H1 (cell line): ENCODE measurements at regions not wholly inside any gene's neighbourhood (a gene's known extent, or its start where the extent isn't known, plus 50 kb on each side); places are given as distances from the start of the nearest gene placed in this dataset.

Source experiments
- CTCF ChIA-PET: fragments of 300-600 bp; sonication (Branson Sonifier 250); formaldehyde crosslinking; loops from one replicate; lab custom pipeline; 2021; ENCODE audit not compliant: partially characterized antibody; lab: Charles Lee
- POLR2A ChIA-PET: fragments of 300-600 bp; sonication (Branson Sonifier 250); formaldehyde crosslinking; loops from one replicate; lab custom pipeline; 2021; ENCODE audit warnings: inconsistent platforms; ENCODE audit not compliant: partially characterized antibody; lab: Charles Lee
- DNase-seq, 2 experiments: peaks; one replicate each; pipeline versions ENCODE4 v3.0.0 to v3.0.0-alpha.2; 2010 to 2022; ENCODE audit warnings: low spot score in 2 of 2, low read depth in 1 of 2, mixed read lengths in 1 of 2
- FAIRE-seq: peaks from 2 replicates; lab custom pipeline; 2011; peaks lifted over from hg19 to GRCh38; lab: Jason Lieb, UNC
- H2AFZ ChIP-seq: 2 replicates; pipeline ENCODE4 v1.8.1; 2012; ENCODE audit warnings: low read length, inconsistent platforms
- H2AK5ac ChIP-seq: 2 replicates; pipeline ENCODE4 v1.6.1; 2013; ENCODE audit warnings: low read depth, low read length
- H2BK120ac ChIP-seq: replicated peaks from 2 replicates; pipeline ENCODE3; 2013; ENCODE audit warnings: low read depth, low read length, inconsistent platforms
- H2BK12ac ChIP-seq: 2 replicates; pipeline ENCODE4 v1.6.1; 2013; ENCODE audit warnings: low read depth, low read length
- H2BK15ac ChIP-seq: 2 replicates; pipeline ENCODE4 v1.6.1; 2013; ENCODE audit warnings: low read length
- H2BK20ac ChIP-seq: 2 replicates; pipeline ENCODE4 v1.6.1; 2013; ENCODE audit warnings: low read length
- H2BK5ac ChIP-seq: 2 replicates; pipeline ENCODE4 v1.6.1; 2013; ENCODE audit warnings: low read depth, low read length
- H3K14ac ChIP-seq: 2 replicates; pipeline ENCODE4 v1.6.1; 2013; ENCODE audit warnings: inconsistent platforms; ENCODE audit not compliant: insufficient read length
- H3K18ac ChIP-seq: 2 replicates; pipeline ENCODE4 v1.6.1; 2013; ENCODE audit warnings: low read length; ENCODE audit errors: extremely low read depth
- H3K23ac ChIP-seq: 2 replicates; pipeline ENCODE4 v1.6.1; 2013; ENCODE audit warnings: inconsistent platforms; ENCODE audit not compliant: insufficient read length
- H3K23me2 ChIP-seq: 2 replicates; pipeline ENCODE4 v1.6.1; 2013; ENCODE audit warnings: low read depth, low read length
- H3K27ac ChIP-seq: 2 replicates; pipeline ENCODE4 v1.6.1; 2011; ENCODE audit warnings: low read depth, low read length, inconsistent platforms
- H3K27me3 ChIP-seq, 4 experiments: replicated peaks in 1 of 4; 1 replicate in 1 of 4; 2 replicates in 3 of 4; pipeline versions ENCODE4 v1.6.1 to v1.8.1; 2011 to 2013; ENCODE audit warnings: low read length in 3 of 4, mild to moderate bottlenecking in 3 of 4, inconsistent platforms in 2 of 4, mixed read lengths in 2 of 4, moderate library complexity in 1 of 4; ENCODE audit not compliant: control insufficient read depth in 3 of 4, insufficient read depth in 3 of 4; ENCODE audit errors: extremely low read depth in 1 of 4
- H3K36me3 ChIP-seq, 4 experiments: 2 replicates each; pipeline versions ENCODE4 v1.6.1 to v1.8.1; 2011 to 2013; ENCODE audit warnings: mild to moderate bottlenecking in 4 of 4, low read length in 3 of 4, moderate library complexity in 2 of 4, control low read depth in 1 of 4, inconsistent platforms in 1 of 4; ENCODE audit not compliant: insufficient read depth in 4 of 4, control insufficient read depth in 2 of 4
- H3K4ac ChIP-seq: replicated peaks from 2 replicates; pipeline ENCODE3; 2013; ENCODE audit warnings: low read length, low read depth, mixed read lengths, inconsistent platforms; ENCODE audit not compliant: insufficient read length
- H3K4me1 ChIP-seq, 4 experiments: replicated peaks in 1 of 4; 1 replicate in 1 of 4; 2 replicates in 3 of 4; pipeline versions ENCODE4 v1.6.1 to v1.8.1; 2011 to 2013; ENCODE audit warnings: low read length in 3 of 4, inconsistent platforms in 2 of 4, mixed read lengths in 1 of 4; ENCODE audit not compliant: insufficient read depth in 4 of 4, control insufficient read depth in 3 of 4
- H3K4me2 ChIP-seq, 2 experiments: 2 replicates each; pipeline versions ENCODE4 v1.6.1 to v1.8.1; 2011 to 2013; ENCODE audit warnings: low read depth in 2 of 2, low read length in 2 of 2, control low read depth in 1 of 2, inconsistent platforms in 1 of 2, mild to moderate bottlenecking in 1 of 2; ENCODE audit not compliant: insufficient read depth in 1 of 2
- H3K4me3 ChIP-seq, 4 experiments: fragments of 200-600, 300-600 bp in 1 of 4; sonication (generic), shearing (Covaris generic), sonication (Bioruptor Twin) in 1 of 4; 2 replicates each; pipeline versions ENCODE4 v1.5.1 to v1.8.1; 2011 to 2016; ENCODE audit warnings: low read length in 4 of 4, low read depth in 3 of 4, control low read depth in 2 of 4, inconsistent platforms in 2 of 4, mild to moderate bottlenecking in 2 of 4, mixed read lengths in 1 of 4, moderate library complexity in 1 of 4; ENCODE audit not compliant: insufficient read depth in 2 of 4; ENCODE audit errors: extremely low read depth in 1 of 4
- H3K56ac ChIP-seq: replicated peaks from 2 replicates; pipeline ENCODE3; 2013; ENCODE audit warnings: low read depth, mild to moderate bottlenecking, mixed read lengths, low read length, inconsistent platforms; ENCODE audit not compliant: insufficient read length
- H3K79me1 ChIP-seq: 2 replicates; pipeline ENCODE4 v1.6.1; 2013; ENCODE audit warnings: low read depth, low read length, control low read depth
- H3K79me2 ChIP-seq, 2 experiments: 2 replicates each; pipeline versions ENCODE4 v1.6.1 to v1.8.1; 2012 to 2013; ENCODE audit warnings: low read length in 2 of 2, mild to moderate bottlenecking in 2 of 2, inconsistent platforms in 1 of 2; ENCODE audit not compliant: insufficient read depth in 2 of 2, control insufficient read depth in 1 of 2
- H3K9ac ChIP-seq, 4 experiments: replicated peaks in 1 of 4; 1 replicate in 1 of 4; 2 replicates in 3 of 4; pipeline versions ENCODE4 v1.6.1 to v1.8.1; 2011 to 2013; ENCODE audit warnings: low read depth in 3 of 4, low read length in 3 of 4, control low read depth in 2 of 4, mild to moderate bottlenecking in 2 of 4, moderate library complexity in 2 of 4, inconsistent platforms in 1 of 4; ENCODE audit errors: extremely low read depth in 1 of 4
- H3K9me3 ChIP-seq, 2 experiments: 2 replicates each; pipeline versions ENCODE4 v1.6.1 to v1.8.1; 2012 to 2013; ENCODE audit warnings: mild to moderate bottlenecking in 2 of 2, moderate library complexity in 2 of 2, control low read depth in 1 of 2, inconsistent platforms in 1 of 2, low read depth in 1 of 2, low read length in 1 of 2, mixed read lengths in 1 of 2; ENCODE audit not compliant: insufficient read depth in 2 of 2
- H4K20me1 ChIP-seq, 2 experiments: replicated peaks in 1 of 2; 2 replicates each; pipeline versions ENCODE3 to v1.8.1; 2011 to 2013; ENCODE audit warnings: inconsistent platforms in 2 of 2, low read length in 2 of 2, mild to moderate bottlenecking in 1 of 2; ENCODE audit not compliant: insufficient read depth in 2 of 2, control insufficient read depth in 1 of 2
- H4K5ac ChIP-seq: 2 replicates; pipeline ENCODE4 v1.6.1; 2013; ENCODE audit warnings: low read length, low read depth, mixed read lengths, inconsistent platforms; ENCODE audit not compliant: insufficient read length
- H4K8ac ChIP-seq: 2 replicates; pipeline ENCODE4 v1.8.0; 2013; ENCODE audit warnings: mild to moderate bottlenecking, moderate library complexity, low read length, inconsistent platforms; ENCODE audit not compliant: insufficient read depth; ENCODE audit errors: extremely low read depth
- H4K91ac ChIP-seq: replicated peaks from 2 replicates; pipeline ENCODE3; 2013; ENCODE audit warnings: low read length, mixed read lengths, inconsistent platforms; ENCODE audit not compliant: insufficient read length
- BACH1 ChIP-seq: IDR thresholded peaks from 2 replicates; pipeline ENCODE4 v1.6.1; 2012; ENCODE audit warnings: low read length, improper control_type of control experiment
- CTBP2 ChIP-seq: IDR thresholded peaks from 2 replicates; pipeline ENCODE4 v1.7.0; 2011; ENCODE audit warnings: borderline replicate concordance, mild to moderate bottlenecking, moderate library complexity, mixed read lengths, low read length; ENCODE audit not compliant: insufficient read depth, insufficient read length
- JUN ChIP-seq: IDR thresholded peaks from 2 replicates; pipeline ENCODE4 v1.6.1; 2011; ENCODE audit warnings: low read depth, mild to moderate bottlenecking, improper control_type of control experiment, low read length
- MAFK ChIP-seq: IDR thresholded peaks from 2 replicates; pipeline ENCODE4 v1.6.1; 2012; ENCODE audit warnings: low read depth, mild to moderate bottlenecking, improper control_type of control experiment, low read length
- NANOG ChIP-seq: IDR thresholded peaks from 2 replicates; pipeline ENCODE4 v1.6.1; 2011; ENCODE audit warnings: low read length, low read depth, mild to moderate bottlenecking, inconsistent platforms; ENCODE audit not compliant: insufficient read depth, poor library complexity, severe bottlenecking
- SAP30 ChIP-seq: fragments of 300-600 bp; sonication (generic); IDR thresholded peaks from 2 replicates; pipeline ENCODE4 v1.7.1; 2012; ENCODE audit warnings: low read length, moderate library complexity, mild to moderate bottlenecking, inconsistent platforms; ENCODE audit not compliant: insufficient read depth, insufficient replicate concordance
- WGBS, 2 experiments: shearing (Covaris generic) in 1 of 2; methylation state at CpG; one replicate each; pipeline versions ENCODE4 v1.1.6 to v1.1.7; 2013 to 2015; ENCODE audit warnings: low lambda C conversion rate in 2 of 2, mixed read lengths in 2 of 2, inconsistent platforms in 1 of 2, low coverage in 1 of 2, missing lambda C conversion rate in 1 of 2; ENCODE audit not compliant: insufficient replicate concordance in 2 of 2, insufficient coverage in 1 of 2, insufficient read length in 1 of 2; ENCODE audit errors: extremely low coverage in 1 of 2, missing lambda C conversion rate in 1 of 2; 5-methylcytosine and 5-hydroxymethylcytosine counted together
- TF ChIP-seq, protein P1 (sequence below), 3 experiments: IDR thresholded peaks; 1 replicate in 2 of 3; 2 replicates in 1 of 3; pipeline versions ENCODE4 v1.5.1 to v1.6.1; 2011; ENCODE audit warnings: low read length in 3 of 3, mild to moderate bottlenecking in 3 of 3, inconsistent platforms in 2 of 3, low read depth in 1 of 3, moderate library complexity in 1 of 3; ENCODE audit not compliant: insufficient read depth in 1 of 3; ENCODE audit errors: control extremely low read depth in 1 of 3

DNA sequence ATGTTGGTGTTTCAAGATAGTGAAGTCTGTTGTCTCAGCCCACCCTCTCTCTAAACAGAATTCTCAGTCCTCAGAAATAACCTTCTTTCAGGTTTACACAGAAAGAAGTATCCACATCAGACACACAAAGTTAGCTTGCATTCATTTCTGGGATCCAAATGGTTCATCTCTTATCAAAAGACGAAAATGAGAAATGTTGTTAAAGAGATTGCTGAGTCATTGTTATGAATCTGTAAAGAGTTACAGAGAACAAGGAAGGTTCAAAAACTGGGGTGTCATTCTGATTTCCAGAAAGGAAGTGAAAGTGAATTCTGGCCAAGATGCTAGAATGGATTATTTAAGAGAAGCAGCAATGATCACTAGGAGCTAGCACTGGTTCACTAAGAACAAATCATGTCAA is 90.5 kb upstream of the ATXN1 start:
- peak overlapping the region; percentile 51; the same call in 1 of the 2 replicates for H2AFZ ChIP-seq

More for the DNA sequence above, 90.5 kb upstream of the ATXN1 start:
- Histone ChIP-seq H3K27ac (no peak overlapping the region), H2AK5ac (no peak overlapping the region), H2BK15ac (no peak overlapping the region), H4K20me1 (no peaks in the 10 kb centered on the region), H2BK20ac (no peak overlapping the region), H3K79me2 (no peaks in the 10 kb centered on the region), H3K4me2 (no peak overlapping the region), H3K36me3 (no peaks in the 10 kb centered on the region), H3K4me3 (no peak overlapping the region), H3K18ac (no peak overlapping the region), H4K5ac (no peak overlapping the region), H2BK12ac (no peak overlapping the region), H3K4me1 (0 out of 7 replicates have a peak, but pooled peaks cover 0 to 2% (median 0%) of the 10 kb centered on the region in 4 experiments), H2BK120ac (no peak overlapping the region), H3K79me1 (no peaks in the 10 kb centered on the region), H2BK5ac (no peak overlapping the region), H3K9me3 (no peaks in the 10 kb centered on the region), H3K4ac (no peak overlapping the region), H3K56ac (no peak overlapping the region), H3K23ac (no peak overlapping the region), H3K14ac (no peak overlapping the region), H4K8ac (no peak overlapping the region), H3K27me3 (no peaks in the 10 kb centered on the region), H3K23me2 (no peaks in the 10 kb centered on the region), H4K91ac (no peak overlapping the region), H3K9ac (no peak overlapping the region)
- FAIRE-seq (no peak), DNase-seq (no peak)
- POLR2A ChIA-PET = no interaction called here
- CTCF ChIA-PET = interaction anchor here (1.1 kb wide), 1 partner anchor 12 kb away, joined by 3 read pairs; no protein-coding TSS in a partner anchor
- TF ChIP-seq NANOG = no peak
- TF ChIP-seq BACH1 = 0 out of 2 replicates have a peak, but pooled peaks have one; percentile 28
- TF ChIP-seq, protein P1, sequence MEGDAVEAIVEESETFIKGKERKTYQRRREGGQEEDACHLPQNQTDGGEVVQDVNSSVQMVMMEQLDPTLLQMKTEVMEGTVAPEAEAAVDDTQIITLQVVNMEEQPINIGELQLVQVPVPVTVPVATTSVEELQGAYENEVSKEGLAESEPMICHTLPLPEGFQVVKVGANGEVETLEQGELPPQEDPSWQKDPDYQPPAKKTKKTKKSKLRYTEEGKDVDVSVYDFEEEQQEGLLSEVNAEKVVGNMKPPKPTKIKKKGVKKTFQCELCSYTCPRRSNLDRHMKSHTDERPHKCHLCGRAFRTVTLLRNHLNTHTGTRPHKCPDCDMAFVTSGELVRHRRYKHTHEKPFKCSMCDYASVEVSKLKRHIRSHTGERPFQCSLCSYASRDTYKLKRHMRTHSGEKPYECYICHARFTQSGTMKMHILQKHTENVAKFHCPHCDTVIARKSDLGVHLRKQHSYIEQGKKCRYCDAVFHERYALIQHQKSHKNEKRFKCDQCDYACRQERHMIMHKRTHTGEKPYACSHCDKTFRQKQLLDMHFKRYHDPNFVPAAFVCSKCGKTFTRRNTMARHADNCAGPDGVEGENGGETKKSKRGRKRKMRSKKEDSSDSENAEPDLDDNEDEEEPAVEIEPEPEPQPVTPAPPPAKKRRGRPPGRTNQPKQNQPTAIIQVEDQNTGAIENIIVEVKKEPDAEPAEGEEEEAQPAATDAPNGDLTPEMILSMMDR (IDR thresholded peaks at IDR 0.05; ENCODE audit: control extremely low read depth in 1 of 3, insufficient read depth in 1 of 3, low read depth in 1 of 3, low read length in 3 of 3) = no peak
- TF ChIP-seq SAP30 = no peak
- TF ChIP-seq CTBP2 = no peak
- no peak for TF ChIP-seq JUN
- peak; percentile 41; the same call in 1 of the 2 replicates for TF ChIP-seq MAFK
- WGBS, 2 experiments = 95% methylated on average over 1 of the region's 1 CpG; no CpG with 5 or more reads in 1 of the 2 experiments
